Transverse colon (tissue), 4 donors: ENCODE measurements at regions not wholly inside any gene's neighbourhood (a gene's known extent, or its start where the extent isn't known, plus 50 kb on each side); places are given as distances from the start of the nearest gene placed in this dataset.

Experiments used
- DNase-seq: peaks from one replicate; pipeline ENCODE4 v3.0.0-alpha.2; 2019
- H3K27ac ChIP-seq, 4 donors: fragments of 200-600 bp; sonication (generic); 2 replicates each; pipeline ENCODE4 v1.5.1; 2016 to 2018; ENCODE audit warnings: inconsistent platforms in 4 of 4
- H3K27me3 ChIP-seq: fragments of 200-600 bp; sonication (generic); 2 replicates; pipeline ENCODE4 v1.5.1; 2017; ENCODE audit warnings: inconsistent platforms
- H3K36me3 ChIP-seq, 4 donors: fragments of 200-600 bp; sonication (generic); 2 replicates each; pipeline ENCODE4 v1.5.1; 2017 to 2019; ENCODE audit warnings: inconsistent platforms in 4 of 4
- H3K4me1 ChIP-seq, 4 donors: fragments of 200-600 bp; sonication (generic); 2 replicates each; pipeline ENCODE4 v1.5.1; 2017 to 2020; ENCODE audit warnings: inconsistent platforms in 4 of 4
- H3K4me3 ChIP-seq, 4 donors: fragments of 200-600 bp; sonication (generic); 1 replicate in 1 of 4; 2 replicates in 3 of 4; pipeline versions ENCODE4 v1.5.1 to v1.6.1; 2017 to 2019; ENCODE audit warnings: inconsistent platforms in 4 of 4
- H3K9me3 ChIP-seq, 2 donors: fragments of 200-600 bp; sonication (generic); 2 replicates each; pipeline ENCODE4 v1.5.1; 2017 to 2019; ENCODE audit warnings: inconsistent platforms in 2 of 2
- EP300 ChIP-seq: sonication (generic); formaldehyde crosslinking; IDR thresholded peaks from one replicate; pipeline ENCODE4 v1.6.1; 2017; ENCODE audit warnings: antibody characterized with exemption, low read depth
- POLR2A ChIP-seq: fragments of 450-650 bp; IDR thresholded peaks from one replicate; pipeline ENCODE4 v1.6.1; 2016; ENCODE audit warnings: antibody characterized with exemption, mild to moderate bottlenecking, moderate library complexity
- POLR2AphosphoS5 ChIP-seq, 3 donors: sonication (generic); formaldehyde crosslinking; IDR thresholded peaks; one replicate each; pipeline ENCODE4 v1.6.1; 2016; ENCODE audit warnings: antibody characterized with exemption in 3 of 3
- WGBS, 2 donors: methylation state at CpG; one replicate each; pipeline ENCODE4 v1.1.5; 2018; ENCODE audit warnings: low coverage in 1 of 2; 5-methylcytosine and 5-hydroxymethylcytosine counted together
- in situ Hi-C, 4 donors: fragments of 200-750 bp; cut with MboI; loops; one replicate each; pipeline versions ENCODE4 v1.15.0 to v1.15.1; 2017; ENCODE audit warnings: low sequenced_read_pairs in 3 of 4, low pct_ligation_motif_present in 1 of 4, low pct_unique_long_range_greater_than_20kb in 1 of 4
- intact Hi-C: fragments of 100-400 bp; cut with DNase I; formaldehyde crosslinking; loops from one replicate; pipeline ENCODE4 v1.15.1; 2023; ENCODE audit warnings: low total_unique reads
- TF ChIP-seq, protein P1 (sequence below), 5 experiments: fragments of 200-600 bp in 3 of 5; fragments of 450-650 bp in 2 of 5; sonication (generic) in 3 of 5; IDR thresholded peaks; 1 replicate in 2 of 5; 2 replicates in 3 of 5; pipeline ENCODE4 v1.5.1; 2016 to 2017; ENCODE audit warnings: antibody characterized with exemption in 5 of 5, inconsistent platforms in 3 of 5, mild to moderate bottlenecking in 2 of 5, moderate library complexity in 1 of 5

DNA sequence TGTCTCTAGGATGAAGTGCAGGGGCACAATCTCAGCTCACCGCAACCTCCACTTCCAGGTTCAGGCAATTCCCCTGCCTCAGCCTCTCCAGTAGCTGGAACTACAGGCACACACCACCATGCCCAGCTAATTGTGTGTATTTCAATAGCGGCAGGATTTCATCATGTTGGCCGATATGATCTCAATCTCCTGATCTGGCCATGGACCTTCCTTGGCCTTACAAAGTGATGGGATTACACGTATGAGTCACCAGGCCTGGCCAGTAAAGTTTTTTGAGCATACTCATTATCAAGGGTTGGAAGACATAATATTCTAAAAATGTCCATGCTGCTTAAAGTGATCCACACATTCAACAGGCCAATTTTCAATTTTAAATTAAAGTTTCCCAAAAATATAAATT lies 914.4 kb upstream of the TSPY4 start:
- in situ Hi-C loops: no loop called here
- Histone ChIP-seq H3K9me3 (no peaks in the 10 kb centered on the region), H3K27me3 (no peaks in the 10 kb centered on the region), H3K4me3 (no peak overlapping the region), H3K27ac (no peak overlapping the region), H3K36me3 (no peaks in the 10 kb centered on the region), H3K4me1 (no peaks in the 10 kb centered on the region)
- no peak for DNase-seq
- intact Hi-C loops: no loop called here
- 81% methylated on average over 2 of the region's 4 CpGs; no CpG with 5 or more reads in 1 of the 2 donors for WGBS, 2 donors
- TF ChIP-seq POLR2AphosphoS5 (IDR thresholded peaks at IDR 0.05): no peak
- TF ChIP-seq, protein P1, sequence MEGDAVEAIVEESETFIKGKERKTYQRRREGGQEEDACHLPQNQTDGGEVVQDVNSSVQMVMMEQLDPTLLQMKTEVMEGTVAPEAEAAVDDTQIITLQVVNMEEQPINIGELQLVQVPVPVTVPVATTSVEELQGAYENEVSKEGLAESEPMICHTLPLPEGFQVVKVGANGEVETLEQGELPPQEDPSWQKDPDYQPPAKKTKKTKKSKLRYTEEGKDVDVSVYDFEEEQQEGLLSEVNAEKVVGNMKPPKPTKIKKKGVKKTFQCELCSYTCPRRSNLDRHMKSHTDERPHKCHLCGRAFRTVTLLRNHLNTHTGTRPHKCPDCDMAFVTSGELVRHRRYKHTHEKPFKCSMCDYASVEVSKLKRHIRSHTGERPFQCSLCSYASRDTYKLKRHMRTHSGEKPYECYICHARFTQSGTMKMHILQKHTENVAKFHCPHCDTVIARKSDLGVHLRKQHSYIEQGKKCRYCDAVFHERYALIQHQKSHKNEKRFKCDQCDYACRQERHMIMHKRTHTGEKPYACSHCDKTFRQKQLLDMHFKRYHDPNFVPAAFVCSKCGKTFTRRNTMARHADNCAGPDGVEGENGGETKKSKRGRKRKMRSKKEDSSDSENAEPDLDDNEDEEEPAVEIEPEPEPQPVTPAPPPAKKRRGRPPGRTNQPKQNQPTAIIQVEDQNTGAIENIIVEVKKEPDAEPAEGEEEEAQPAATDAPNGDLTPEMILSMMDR (IDR thresholded peaks at IDR 0.05): no peak
- TF ChIP-seq POLR2A: no peak
- no peak for TF ChIP-seq EP300

DNA sequence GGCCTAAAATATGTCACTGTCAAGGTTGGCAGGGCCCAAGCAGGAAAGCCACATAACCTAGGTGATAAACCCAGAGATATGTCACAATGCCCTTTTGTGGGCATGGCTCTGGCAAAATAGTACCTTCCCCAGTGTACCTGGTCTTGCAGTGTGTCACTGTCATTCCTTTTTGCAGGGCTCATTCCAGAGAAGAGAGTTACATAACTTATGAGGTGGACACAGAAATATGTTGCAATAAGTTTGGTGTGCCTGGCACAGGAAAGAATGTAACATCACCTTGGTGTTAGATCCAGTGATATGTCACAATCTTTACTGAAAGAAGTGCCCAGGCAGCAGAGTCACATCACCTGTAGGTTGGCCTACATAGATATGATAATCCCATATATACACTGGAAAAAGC lies 910.8 kb upstream of the TSPY4 start:
- in situ Hi-C loops: no loop called here
- DNase-seq: no peak
- Histone ChIP-seq H3K27me3 (no peaks in the 10 kb centered on the region), H3K36me3 (no peaks in the 10 kb centered on the region), H3K4me1 (no peaks in the 10 kb centered on the region), H3K9me3 (no peaks in the 10 kb centered on the region), H3K27ac (no peak overlapping the region), H3K4me3 (no peak overlapping the region)
- TF ChIP-seq EP300 (no peak), POLR2AphosphoS5 (IDR thresholded peaks at IDR 0.05) (no peak), POLR2A (no peak)
- intact Hi-C loops: no loop called here

DNA sequence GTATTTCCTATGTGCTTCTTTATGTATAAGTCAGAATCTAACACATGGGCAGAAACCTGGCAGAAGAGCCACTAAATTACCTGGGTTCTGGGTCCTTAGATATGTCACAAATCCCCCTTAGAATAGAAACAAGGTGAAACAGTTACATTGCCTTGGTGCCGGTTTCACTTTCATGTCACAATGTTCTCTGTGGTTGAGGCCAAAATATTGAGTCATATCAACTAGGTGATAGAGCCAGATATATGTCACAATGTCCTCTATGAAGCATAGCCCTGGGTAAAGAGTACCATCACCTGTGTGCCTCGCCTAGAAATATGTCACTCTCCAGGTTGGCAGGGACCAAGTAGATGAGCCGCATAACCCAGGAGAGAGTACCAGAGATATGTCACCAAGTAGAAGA lies 899.8 kb upstream of the TSPY4 start:
- no CpG with 5 or more reads among the region's 3 CpGs for WGBS, 2 donors
- no peaks in the 10 kb centered on the region for H3K9me3 ChIP-seq
- no peaks in the 10 kb centered on the region for H3K4me1 ChIP-seq
- H3K27me3 ChIP-seq: no peaks in the 10 kb centered on the region
- intact Hi-C loops (no loop called here), in situ Hi-C loops (no loop called here)
- TF ChIP-seq POLR2A (no peak), EP300 (no peak), POLR2AphosphoS5 (IDR thresholded peaks at IDR 0.05) (no peak)
- TF ChIP-seq, protein P1 (IDR thresholded peaks at IDR 0.05): no peak
- no peak for DNase-seq
- no peak overlapping the region for H3K4me3 ChIP-seq
- no peaks in the 10 kb centered on the region for H3K36me3 ChIP-seq
- no peak overlapping the region for H3K27ac ChIP-seq

DNA sequence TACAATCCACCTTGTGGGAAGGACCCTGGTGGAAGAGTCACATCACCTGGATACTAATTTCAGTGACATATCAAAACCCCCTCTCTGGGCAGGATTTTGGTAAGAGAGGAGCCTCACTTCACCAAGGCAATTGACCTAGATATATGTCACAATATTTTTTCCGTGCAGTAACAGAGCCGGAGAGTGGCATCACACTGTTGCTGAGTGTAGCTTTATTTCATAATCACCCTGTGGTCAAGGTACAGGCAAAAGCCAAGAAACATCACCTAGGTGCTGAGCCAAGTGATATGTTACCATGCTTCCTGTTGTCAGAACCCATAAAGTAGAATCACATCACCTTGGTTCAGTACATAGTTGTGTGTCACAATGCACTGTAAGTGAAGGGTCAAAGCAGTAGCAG lies 895.2 kb upstream of the TSPY4 start:
- Histone ChIP-seq H3K27ac (no peak overlapping the region), H3K4me3 (no peak overlapping the region), H3K27me3 (no peaks in the 10 kb centered on the region), H3K36me3 (no peaks in the 10 kb centered on the region), H3K4me1 (no peaks in the 10 kb centered on the region), H3K9me3 (no peaks in the 10 kb centered on the region)
- intact Hi-C loops (no loop called here), in situ Hi-C loops (no loop called here)
- no peak for DNase-seq
- TF ChIP-seq POLR2A (no peak), POLR2AphosphoS5 (IDR thresholded peaks at IDR 0.05) (no peak)
- WGBS, 2 donors: no CpG with 5 or more reads among the region's 2 CpGs

DNA sequence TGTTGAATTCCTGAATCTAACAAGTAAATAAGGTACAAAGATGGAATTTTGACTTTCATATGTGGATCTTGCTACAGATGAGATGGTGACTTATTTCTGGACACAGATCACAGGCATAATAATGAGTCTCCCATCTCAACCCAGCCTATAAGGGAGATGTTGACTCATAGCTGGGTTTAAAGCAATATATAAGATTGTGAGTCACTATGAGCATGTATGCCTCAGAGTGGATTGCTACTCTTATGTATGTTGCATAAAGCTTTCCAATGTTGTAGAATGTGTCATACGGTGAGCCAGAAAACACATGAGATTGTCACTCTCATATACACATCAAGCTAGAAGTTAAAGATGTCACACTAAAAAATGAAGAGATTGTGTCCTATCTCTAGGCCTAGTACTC lies 884.3 kb upstream of the TSPY4 start:
- WGBS, 2 donors: no CpG with 5 or more reads among the region's 1 CpG
- DNase-seq: no peak
- TF ChIP-seq EP300: no peak
- TF ChIP-seq POLR2AphosphoS5 (IDR thresholded peaks at IDR 0.05): no peak
- no peak for TF ChIP-seq POLR2A

DNA sequence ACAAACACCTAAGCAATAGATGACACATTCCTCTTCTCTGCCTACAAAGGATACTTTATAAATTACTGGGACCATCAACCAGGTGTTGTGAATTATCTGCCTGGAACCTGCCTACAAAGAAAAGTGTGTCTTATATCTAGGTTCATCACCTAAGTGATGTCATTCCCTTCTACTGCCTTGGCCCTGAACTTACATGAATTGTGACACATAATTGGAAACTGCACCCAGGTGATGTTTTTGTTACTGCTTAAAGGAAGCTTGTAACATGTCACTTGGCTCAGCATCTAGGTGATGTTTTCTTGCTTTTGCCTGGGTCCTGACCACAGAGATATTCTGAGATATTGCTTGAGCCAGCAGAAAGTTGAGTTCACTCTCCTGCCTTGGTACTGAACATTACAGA lies 870.5 kb upstream of the TSPY4 start:
- Histone ChIP-seq H3K27ac (no peak overlapping the region), H3K4me1 (no peaks in the 10 kb centered on the region), H3K9me3 (no peaks in the 10 kb centered on the region), H3K27me3 (no peaks in the 10 kb centered on the region), H3K36me3 (no peaks in the 10 kb centered on the region), H3K4me3 (no peak overlapping the region)
- no peak for DNase-seq
- TF ChIP-seq POLR2AphosphoS5 (IDR thresholded peaks at IDR 0.05) (no peak), EP300 (no peak), POLR2A (no peak)
- TF ChIP-seq, protein P1 (IDR thresholded peaks at IDR 0.05): no peak
- in situ Hi-C loops: loop anchor here in 1 of 4 donors (25.0 kb wide), 1 partner anchor 105 kb away; no protein-coding TSS in a partner anchor
- intact Hi-C loops: no loop called here

More for the DNA sequence above, 884.3 kb upstream of the TSPY4 start:
- in situ Hi-C loops (loop anchor here in 1 of 4 donors (25.0 kb wide), 1 partner anchor 91 kb away; no protein-coding TSS in a partner anchor), intact Hi-C loops (no loop called here)
- no peak overlapping the region for H3K27ac ChIP-seq
- no peaks in the 10 kb centered on the region for H3K36me3 ChIP-seq
- no peak overlapping the region for H3K4me3 ChIP-seq
- H3K27me3 ChIP-seq: no peaks in the 10 kb centered on the region
- H3K4me1 ChIP-seq: no peaks in the 10 kb centered on the region
- no peaks in the 10 kb centered on the region for H3K9me3 ChIP-seq
